GM12864 (cell line): ENCODE measurements at regions not wholly inside any gene's neighbourhood (a gene's known extent, or its start where the extent isn't known, plus 50 kb on each side); places are given as distances from the start of the nearest gene placed in this dataset.
"Not testable (repeated sequence)": the region's sequence is repeated elsewhere in the genome, so short reads cannot be mapped to it uniquely, and the experiment has no call there.

Source experiments
- DNase-seq: peaks from one replicate; pipeline ENCODE4 v3.0.0-alpha.2; 2011; ENCODE audit warnings: low read depth
- H3K4me3 ChIP-seq: 2 replicates; pipeline ENCODE4 v1.5.1; 2011; ENCODE audit warnings: mild to moderate bottlenecking, low read depth, low read length, control low read depth
- TF ChIP-seq, protein P1 (sequence below): IDR thresholded peaks from 2 replicates; pipeline ENCODE4 v1.5.1; 2011; ENCODE audit warnings: low read depth, mild to moderate bottlenecking, moderate library complexity, low read length, control low read depth, inconsistent platforms; ENCODE audit errors: missing control alignments

DNA sequence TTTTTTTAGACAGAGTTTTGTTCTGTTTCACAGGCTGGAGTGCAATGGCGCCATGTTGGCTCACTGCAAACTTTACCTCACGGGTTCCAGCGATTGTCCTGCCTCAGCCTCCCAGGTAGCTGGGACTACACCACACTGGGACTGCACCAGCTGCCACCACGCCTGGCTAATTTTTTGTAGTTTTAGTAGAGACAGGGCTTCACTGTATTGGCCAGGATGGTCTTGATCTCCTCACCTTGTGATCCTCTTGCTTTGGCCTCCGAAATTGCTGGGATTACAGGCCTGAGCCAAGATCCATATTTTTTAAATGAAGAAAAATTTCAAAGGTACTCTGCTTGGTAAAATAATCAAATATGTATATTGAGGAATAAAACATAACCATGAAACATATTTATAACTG lies 195.8 kb upstream of the TPTE start:
- TF ChIP-seq, protein P1, sequence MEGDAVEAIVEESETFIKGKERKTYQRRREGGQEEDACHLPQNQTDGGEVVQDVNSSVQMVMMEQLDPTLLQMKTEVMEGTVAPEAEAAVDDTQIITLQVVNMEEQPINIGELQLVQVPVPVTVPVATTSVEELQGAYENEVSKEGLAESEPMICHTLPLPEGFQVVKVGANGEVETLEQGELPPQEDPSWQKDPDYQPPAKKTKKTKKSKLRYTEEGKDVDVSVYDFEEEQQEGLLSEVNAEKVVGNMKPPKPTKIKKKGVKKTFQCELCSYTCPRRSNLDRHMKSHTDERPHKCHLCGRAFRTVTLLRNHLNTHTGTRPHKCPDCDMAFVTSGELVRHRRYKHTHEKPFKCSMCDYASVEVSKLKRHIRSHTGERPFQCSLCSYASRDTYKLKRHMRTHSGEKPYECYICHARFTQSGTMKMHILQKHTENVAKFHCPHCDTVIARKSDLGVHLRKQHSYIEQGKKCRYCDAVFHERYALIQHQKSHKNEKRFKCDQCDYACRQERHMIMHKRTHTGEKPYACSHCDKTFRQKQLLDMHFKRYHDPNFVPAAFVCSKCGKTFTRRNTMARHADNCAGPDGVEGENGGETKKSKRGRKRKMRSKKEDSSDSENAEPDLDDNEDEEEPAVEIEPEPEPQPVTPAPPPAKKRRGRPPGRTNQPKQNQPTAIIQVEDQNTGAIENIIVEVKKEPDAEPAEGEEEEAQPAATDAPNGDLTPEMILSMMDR = peak; percentile 12
- not testable (repeated sequence) for H3K4me3 ChIP-seq
- DNase-seq = peak; percentile 79

DNA sequence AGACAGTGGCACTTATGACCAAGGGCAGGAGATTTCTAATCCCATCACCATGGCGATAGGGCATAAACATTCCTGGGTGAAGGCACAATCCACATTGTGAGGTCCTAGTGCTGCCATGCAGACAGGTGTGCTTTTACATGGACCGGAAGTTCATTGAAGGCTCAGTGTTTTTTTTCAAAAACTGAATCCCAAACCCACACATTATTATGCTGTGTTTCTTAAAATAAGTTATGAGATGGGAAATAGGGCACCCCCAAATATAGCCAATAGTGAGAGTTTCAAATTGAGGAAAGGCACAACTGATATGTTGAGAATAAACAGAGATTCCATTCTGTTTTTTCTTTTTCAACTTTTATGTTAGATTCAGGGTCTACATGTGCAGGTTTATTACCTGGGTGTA lies 195.2 kb upstream of the TPTE start:
- H3K4me3 ChIP-seq, DNase-seq: not testable (repeated sequence)

DNA sequence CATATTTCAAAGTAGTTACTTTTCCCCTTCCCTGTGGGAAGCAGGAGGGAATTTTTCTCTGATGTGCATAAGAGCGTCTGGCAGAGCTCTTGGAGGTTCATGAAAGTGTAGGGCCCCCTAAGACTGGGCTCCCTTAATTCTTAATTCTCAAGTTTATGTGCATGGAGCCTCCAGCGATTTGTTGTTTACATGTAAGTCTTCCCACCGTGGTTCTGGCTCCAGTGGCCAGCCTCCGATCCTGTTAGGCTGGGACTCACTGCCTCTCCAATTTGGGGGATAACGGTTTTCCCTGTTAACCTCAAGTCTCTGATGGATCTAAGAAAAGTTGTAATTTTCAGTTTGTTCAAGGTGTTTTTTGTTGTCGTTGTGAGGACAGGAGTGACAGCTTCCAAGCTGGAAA lies 192.7 kb upstream of the TPTE start:
- not testable (repeated sequence) for DNase-seq, H3K4me3 ChIP-seq

DNA sequence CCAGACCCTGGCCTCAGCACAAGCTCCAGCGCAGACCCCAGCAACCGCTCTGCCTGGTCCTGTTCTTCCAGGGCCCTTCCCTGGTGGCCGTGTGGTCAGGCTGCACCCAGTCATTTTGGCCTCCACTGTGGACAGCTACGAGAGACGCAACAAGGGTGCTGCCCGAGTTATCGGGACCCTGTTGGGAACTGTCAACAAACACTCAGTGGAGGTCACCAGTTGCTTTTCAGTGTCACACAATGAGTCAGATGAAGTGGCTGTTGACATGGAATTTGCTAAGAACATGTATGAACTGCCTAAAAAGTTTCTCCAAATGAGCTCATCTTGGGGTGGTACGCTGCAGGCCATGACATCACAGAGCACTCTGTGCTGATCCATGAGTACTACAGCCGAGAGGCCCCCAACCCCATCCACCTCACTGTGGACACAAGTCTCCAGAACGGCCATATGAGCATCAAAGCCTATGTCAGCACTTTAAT lies 190.7 kb upstream of the TPTE start:
- not testable (repeated sequence) for H3K4me3 ChIP-seq, DNase-seq

DNA sequence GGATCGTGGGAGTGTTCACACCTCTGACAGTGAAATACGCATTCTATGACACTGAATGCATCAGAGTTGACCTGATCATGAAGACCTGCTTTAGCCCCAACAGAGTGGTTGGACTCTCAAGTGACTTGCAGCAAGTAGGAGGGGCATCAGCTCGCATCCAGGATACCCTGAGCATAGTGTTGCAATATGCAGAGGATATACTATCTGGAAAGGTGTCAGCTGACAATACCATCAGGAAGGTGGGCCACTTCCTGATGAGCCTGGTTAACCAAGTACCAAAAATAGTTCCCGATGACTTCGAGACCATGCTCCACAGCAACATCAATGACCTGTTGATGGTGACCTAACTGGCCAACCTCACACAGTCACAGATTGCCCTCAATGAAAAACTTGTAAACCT lies 190.2 kb upstream of the TPTE start:
- not testable (repeated sequence) for H3K4me3 ChIP-seq, DNase-seq

DNA sequence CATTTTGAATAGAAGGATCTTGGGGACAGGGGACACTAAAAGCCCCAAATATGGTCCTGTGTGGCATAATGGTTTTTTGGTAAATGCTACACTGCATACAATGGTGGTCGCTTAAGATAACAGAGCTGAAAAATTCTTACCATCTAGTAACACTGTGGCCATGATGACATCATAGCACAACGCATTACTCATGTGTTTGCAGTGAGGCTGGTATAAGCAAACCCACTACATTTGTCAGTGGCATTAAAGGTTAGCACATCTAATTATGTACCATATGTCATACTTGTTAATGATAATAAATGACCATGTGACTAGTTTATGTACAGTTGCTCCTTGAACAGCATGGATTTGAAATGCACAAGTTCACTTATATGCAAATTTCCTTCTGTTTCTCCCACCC lies 188.4 kb upstream of the TPTE start:
- DNase-seq, H3K4me3 ChIP-seq: not testable (repeated sequence)

DNA sequence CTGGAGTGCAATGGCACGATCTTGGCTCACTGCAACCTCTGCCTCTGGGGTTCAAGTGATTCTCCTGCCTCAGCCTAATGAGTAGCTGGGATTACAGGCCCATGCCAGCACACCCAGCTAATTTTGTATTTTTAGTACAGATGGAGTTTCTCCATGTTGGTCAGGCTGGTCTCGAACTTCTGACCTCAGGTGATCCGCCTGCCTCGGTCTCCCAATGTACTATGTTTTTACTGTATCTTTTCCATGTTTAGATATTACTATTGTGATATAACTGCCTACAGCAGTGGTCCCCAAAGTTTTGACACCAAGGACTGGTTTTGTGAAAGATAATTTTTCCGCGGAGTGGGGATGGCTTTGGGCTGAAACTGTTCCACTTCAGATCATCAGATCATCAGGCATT lies 187.0 kb upstream of the TPTE start:
- DNase-seq, H3K4me3 ChIP-seq: not testable (repeated sequence)

DNA sequence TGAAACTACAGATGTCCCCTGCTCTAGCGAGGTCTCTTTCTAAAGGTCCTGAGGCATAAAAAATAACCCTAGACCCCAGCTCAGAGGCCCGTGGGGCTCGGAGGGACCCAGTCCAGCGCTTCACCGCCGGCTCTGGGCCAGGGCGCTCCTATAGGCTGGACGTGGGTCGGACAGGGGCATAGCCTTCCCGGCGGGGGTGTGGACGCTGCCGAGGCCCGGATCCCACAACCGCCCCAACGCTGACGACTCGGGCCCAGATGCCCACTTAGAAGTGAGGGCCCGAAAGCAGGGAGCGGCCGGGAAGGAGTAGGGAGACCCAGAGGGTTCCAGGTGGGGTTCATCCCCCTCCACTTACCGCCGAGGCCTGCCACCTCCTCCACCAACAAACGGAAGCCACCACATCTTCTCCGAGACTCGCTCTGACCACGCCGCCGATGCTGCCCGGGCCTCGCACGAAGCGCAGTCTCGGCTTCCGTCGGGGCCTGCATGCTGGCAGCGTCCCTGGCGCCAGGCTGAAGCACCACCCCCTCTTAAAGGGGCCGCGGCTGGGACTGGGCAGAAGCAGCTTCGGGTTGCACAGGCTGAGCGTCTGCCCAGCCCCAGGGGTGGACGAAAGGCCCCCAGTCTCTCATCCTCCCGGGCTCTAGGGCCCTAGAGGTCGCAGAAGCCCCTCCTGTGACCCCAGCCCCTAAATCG lies 179.0 kb upstream of the TPTE start:
- not testable (repeated sequence) for DNase-seq, H3K4me3 ChIP-seq

DNA sequence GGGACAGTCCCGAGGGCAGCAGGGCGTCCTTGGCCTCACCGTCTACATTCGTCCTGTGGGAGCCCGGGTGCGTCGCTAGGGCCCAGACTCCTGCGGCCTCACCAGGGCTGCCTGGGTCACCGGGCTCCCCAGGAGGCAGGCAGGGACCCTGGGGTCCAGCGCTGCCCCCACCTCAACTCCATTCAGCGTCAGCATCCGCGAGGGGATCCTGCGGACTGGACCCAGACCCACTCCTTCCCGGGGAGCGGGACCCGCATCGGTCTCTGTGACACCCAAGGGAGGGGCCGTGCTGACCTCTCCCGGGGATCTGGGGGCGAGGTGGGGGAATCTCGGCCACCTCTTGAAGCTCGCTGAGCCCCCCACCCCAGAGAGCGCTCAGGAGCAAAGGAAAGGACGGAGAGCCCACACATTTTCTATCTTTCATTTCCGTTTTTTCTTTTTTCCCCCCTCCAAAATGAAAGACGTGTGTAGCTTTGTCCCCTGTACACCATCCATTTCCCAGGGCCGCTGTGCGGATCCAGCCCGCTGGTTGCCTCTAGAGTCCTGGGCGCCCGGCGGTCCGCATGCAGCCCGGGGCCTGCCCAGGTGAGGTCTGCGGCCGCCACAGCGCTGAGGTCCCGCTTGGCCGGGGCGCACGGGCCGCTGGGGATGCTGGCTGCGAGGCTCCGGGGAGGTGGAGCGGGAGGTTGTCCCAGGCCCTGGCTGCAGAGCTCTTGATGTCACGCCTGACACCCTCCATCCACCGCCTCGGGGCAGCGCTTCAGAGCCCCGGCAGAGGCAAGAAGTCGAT lies 178.0 kb upstream of the TPTE start:
- DNase-seq, H3K4me3 ChIP-seq: not testable (repeated sequence)

DNA sequence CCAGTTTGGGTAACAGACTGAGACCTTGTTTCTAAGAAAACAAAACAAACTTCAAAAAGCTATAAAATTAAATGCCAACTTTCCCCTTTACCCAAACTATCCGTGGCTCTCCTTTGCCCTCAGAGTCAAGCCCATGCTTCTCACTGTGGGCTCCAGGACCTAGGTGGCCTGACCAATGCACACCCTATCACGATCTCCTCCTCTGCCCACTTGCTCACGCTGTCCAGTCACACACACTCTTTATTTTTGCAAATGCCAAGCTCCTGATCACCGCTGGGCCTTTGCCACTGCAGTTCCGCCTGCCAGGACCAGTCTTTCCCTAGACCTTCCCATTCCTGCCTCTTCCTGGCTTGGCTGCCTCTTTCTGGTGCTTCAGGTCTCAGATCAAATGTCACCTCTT lies 177.1 kb upstream of the TPTE start:
- not testable (repeated sequence) for H3K4me3 ChIP-seq, DNase-seq

DNA sequence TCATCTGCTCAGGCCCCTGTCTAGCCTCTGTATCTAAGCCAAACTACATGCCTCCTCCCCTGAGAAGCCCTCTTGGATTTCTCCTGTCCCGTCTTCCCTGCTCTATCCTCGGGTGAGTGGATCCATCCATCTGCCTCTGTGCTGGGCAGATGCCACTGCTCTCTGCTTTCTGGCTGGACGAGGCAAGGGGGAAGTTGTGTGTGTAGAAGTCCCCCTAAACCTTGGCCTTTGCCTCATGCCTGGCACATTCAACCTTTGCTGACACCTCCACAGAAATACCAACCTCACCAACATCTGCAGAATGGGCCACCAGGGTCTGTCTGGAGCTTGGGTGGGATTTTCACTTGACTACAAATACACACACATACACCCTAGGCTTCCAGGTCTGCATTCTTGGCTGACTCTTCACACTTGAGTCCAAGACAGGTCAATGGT lies 176.2 kb upstream of the TPTE start:
- not testable (repeated sequence) for H3K4me3 ChIP-seq, DNase-seq

DNA sequence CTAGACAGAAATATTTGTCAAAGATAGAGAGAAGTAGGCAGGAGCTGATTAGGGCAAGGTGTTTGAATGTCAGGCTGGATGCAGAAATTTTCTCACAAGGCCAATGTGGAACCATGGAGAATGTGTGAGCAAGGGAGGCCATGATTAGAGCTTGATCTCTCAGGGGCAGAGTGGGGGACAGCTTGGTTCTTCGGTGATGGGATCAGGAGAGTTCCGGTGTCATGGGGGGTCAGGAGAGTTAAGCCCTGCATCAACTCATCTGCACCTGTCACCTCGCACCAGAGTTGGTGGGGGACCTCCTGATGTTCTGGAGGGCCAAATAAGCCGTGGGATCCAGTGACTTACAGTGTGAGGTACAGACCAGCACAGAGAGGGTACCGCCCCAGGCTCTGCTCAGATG lies 175.1 kb upstream of the TPTE start:
- not testable (repeated sequence) for DNase-seq

DNA sequence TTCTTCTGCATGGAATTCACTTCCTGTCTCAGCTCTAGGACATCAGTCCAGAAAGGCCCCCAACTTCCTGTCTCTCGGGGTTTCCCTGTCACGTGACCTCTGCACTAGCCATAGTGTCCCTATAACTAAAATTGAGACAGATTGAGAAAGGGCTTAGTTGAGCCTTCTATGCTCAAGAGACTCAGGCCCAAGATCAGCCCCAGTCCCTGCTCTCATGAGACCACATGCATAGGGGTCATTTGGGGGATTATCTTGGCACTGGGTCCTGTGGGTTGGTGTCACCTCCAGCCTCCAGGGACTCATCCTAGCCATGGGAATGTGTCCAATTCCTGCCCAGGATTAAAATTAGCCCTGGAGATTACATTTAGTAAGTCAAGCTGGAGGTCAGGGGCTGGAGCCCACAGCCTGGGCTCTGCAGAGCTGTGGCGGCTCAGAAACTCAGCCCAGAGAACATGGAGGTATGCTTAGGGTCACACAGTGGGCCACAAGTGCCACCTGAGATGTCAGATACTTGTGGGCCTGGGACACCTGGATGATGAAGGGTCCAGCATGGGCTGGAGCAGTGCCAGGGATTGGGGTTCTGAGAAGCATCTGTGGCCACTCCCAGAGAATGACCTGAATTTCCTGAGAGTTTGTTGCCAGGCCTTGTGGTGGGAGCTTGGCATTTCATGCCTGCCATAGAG lies 174.3 kb upstream of the TPTE start:
- not testable (repeated sequence) for DNase-seq, H3K4me3 ChIP-seq

More for the DNA sequence above, 175.1 kb upstream of the TPTE start:
- H3K4me3 ChIP-seq = not testable (repeated sequence)

DNA sequence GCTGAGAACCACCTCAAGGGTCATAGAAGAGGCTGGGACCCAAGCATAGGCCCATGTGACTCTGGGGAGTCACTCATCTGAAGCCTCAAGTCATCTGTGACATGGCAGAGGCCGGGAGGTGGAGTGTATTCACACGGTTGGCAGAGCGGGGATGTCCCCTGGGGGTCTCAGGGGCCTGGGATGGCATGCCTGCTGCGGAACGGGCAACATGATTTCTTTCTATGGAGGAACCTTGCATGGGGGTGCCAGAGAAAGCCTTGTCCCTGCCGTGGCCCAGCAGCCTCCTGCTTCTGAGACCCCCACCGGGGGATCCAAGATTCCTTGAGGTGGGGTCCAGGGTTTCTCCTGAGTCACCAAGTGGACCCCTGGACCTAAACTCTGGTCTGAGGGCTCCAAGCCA lies 173.7 kb upstream of the TPTE start:
- not testable (repeated sequence) for H3K4me3 ChIP-seq, DNase-seq

DNA sequence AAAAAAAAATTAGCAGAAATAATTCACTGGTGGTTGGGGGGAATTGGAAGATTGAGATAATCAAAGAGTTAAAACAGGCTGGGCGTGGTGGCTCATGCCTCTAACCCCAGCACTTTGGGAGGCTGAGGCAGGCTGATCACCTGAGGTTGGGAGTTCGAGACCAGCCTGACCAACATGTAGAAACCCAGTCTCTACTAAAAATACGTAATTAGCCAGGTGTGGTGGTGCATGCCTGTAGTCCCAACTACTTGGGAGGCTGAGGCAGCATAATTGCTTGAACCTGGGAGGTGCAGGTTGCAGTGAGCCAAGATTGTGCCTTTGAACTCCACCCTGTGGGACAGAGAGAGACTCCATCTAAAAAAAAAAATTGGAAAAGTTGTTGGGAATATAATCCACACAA lies 173.2 kb upstream of the TPTE start:
- not testable (repeated sequence) for H3K4me3 ChIP-seq, DNase-seq

DNA sequence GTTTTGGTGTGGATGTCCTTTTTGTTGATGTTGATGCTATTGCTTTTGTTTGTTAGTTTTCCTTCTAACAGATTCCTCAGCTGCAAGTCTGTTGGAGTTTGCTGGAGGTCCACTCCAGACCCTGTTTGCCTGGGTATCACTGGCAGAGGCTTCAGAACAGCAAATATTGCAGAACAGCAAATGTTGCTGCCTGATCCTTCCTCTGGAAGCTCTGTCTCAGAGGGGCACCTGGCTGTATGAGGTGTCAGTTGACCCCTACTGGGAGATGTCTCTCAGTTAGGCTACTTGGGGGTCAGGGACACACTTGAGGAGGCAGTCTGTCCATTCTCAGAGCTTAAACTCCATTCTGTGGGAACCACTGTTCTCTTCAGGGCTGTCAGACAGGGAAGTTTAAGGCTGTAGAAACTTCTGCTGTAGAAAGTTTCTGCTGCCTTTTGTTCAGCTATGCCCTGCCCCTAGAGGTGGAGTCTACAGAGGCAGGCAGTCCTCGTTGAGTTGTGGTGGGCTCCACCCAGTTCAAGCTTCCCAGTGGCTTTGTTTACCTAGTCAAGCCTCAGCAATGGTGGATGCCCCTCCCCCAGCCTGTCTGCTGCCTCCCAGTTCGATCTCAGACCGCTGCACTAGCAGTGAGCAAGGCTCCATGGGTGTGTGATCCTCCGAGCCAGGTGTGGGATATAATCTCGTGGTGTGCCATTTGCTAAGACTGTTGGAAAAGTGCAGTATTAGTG lies 166.4 kb upstream of the TPTE start:
- H3K4me3 ChIP-seq, DNase-seq: not testable (repeated sequence)

DNA sequence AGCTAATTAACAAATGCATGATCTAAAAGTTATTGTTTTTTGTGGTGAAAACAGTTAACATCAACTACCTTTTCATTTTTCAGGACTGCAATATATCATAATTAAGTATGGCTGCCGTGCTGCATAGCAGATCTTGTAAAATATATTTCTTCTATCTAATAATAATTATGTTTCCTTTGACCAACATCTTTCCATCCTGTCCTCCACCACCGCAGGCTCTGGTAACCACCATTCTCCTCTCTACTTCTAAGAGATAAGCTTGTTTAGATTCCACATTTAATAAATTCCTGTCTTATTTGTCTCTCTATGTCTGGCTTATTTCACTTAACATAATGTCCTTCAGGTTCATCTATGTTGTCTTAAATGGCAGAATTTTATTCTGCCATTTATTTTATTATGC lies 162.3 kb upstream of the TPTE start:
- H3K4me3 ChIP-seq, DNase-seq: not testable (repeated sequence)

DNA sequence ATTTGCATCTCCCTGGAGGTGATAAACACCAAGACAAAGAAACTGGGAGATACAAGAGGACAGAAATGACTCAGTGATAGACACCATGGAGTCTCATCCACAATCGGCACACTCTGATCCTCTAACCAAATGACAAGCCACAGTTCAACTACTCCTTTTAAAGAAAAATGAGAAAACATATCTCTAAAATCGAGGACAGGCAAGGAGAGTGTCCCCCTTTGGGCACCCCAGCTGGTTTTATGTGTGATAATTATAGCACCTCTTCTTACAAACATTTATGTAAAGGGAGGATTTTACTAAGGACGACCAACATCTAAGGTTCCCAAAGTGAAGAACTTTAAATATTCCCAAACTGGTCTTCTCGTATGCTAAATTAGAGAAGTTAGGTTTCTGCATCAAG lies 161.5 kb upstream of the TPTE start:
- DNase-seq = not testable (repeated sequence)

More for the DNA sequence above, 161.5 kb upstream of the TPTE start:
- not testable (repeated sequence) for H3K4me3 ChIP-seq
